ENCODE measurements at regions not wholly inside any gene's neighbourhood (a gene's known extent, or its start where the extent isn't known, plus 50 kb on each side); places are given as distances from the start of the nearest gene placed in this dataset.

DNA sequence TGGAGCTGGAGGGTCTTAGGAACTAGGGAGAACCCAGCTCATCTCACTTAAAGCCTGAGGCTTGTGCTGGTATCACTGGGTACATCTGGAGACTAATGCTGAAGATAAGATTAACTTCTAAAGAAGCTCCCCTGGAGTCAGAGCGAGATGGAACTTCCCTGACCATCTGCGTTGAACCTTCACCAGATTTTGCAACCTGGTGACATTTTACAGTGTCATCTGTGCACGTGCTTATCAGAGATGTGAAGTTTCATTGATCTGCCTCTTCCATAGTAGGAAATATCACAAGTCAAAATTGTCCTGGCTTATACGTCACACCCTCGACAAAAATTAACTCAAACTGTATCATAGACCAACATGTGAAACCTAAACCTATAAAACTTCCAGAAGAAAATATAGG is 395.5 kb downstream of the SHQ1 start:
- H3K4me2 ChIP-seq: no peak overlapping the region
- H2AFZ ChIP-seq: no peak overlapping the region
- H3K4me1 ChIP-seq (ENCODE audit: insufficient read depth): peaks cover 7% of the 10 kb centered on the region
- Mint-ChIP-seq H3K27me3 (ENCODE audit: insufficient read depth, low read depth, poor library complexity) (peaks cover 23% of the 10 kb centered on the region), H3K4me3 (no peak overlapping the region), H3K36me3 (ENCODE audit: low read depth) (no peaks in the 10 kb centered on the region; the same call in 2 of the 3 replicates), H3K27ac (no peak overlapping the region), H3K9me3 (no peaks in the 10 kb centered on the region), H3K4me1 (peaks cover 12% of the 10 kb centered on the region)
- H3K79me2 ChIP-seq (replicated peaks; ENCODE audit: insufficient read depth): no peaks in the 10 kb centered on the region
- no peaks in the 10 kb centered on the region for H3K9me2 ChIP-seq (ENCODE audit: insufficient read depth)
- ATAC-seq (no peak), DNase-seq (ENCODE audit: low spot score) (no peak)
- H4K20me1 ChIP-seq (replicated peaks; ENCODE audit: insufficient read depth): no peaks in the 10 kb centered on the region
- H3F3A ChIP-seq (replicated peaks; ENCODE audit: low read depth): peaks cover 8% of the 10 kb centered on the region; the same call in 1 of the 2 replicates
- H3K27ac ChIP-seq (ENCODE audit: low read depth): no peak overlapping the region
- H3K4me3 ChIP-seq: no peak overlapping the region
- TF ChIP-seq CREB1 (CRISPR knock-in tag; IDR thresholded peaks at IDR 0.05; ENCODE audit: low read depth): no peak
- TF ChIP-seq, protein P1, sequence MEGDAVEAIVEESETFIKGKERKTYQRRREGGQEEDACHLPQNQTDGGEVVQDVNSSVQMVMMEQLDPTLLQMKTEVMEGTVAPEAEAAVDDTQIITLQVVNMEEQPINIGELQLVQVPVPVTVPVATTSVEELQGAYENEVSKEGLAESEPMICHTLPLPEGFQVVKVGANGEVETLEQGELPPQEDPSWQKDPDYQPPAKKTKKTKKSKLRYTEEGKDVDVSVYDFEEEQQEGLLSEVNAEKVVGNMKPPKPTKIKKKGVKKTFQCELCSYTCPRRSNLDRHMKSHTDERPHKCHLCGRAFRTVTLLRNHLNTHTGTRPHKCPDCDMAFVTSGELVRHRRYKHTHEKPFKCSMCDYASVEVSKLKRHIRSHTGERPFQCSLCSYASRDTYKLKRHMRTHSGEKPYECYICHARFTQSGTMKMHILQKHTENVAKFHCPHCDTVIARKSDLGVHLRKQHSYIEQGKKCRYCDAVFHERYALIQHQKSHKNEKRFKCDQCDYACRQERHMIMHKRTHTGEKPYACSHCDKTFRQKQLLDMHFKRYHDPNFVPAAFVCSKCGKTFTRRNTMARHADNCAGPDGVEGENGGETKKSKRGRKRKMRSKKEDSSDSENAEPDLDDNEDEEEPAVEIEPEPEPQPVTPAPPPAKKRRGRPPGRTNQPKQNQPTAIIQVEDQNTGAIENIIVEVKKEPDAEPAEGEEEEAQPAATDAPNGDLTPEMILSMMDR (conservative IDR thresholded peaks at IDR 0.05; ENCODE audit: low read depth in 2 of 2): no peak
- TF ChIP-seq JUNB (IDR thresholded peaks at IDR 0.05; ENCODE audit: unreplicated experiment): no peak
- TF ChIP-seq NANOG (IDR thresholded peaks at IDR 0.05; ENCODE audit: borderline replicate concordance): no peak
- TF ChIP-seq ZNF331 (CRISPR knock-in tag; IDR thresholded peaks at IDR 0.05; ENCODE audit: low read depth): no peak
- TF ChIP-seq, protein P2, sequence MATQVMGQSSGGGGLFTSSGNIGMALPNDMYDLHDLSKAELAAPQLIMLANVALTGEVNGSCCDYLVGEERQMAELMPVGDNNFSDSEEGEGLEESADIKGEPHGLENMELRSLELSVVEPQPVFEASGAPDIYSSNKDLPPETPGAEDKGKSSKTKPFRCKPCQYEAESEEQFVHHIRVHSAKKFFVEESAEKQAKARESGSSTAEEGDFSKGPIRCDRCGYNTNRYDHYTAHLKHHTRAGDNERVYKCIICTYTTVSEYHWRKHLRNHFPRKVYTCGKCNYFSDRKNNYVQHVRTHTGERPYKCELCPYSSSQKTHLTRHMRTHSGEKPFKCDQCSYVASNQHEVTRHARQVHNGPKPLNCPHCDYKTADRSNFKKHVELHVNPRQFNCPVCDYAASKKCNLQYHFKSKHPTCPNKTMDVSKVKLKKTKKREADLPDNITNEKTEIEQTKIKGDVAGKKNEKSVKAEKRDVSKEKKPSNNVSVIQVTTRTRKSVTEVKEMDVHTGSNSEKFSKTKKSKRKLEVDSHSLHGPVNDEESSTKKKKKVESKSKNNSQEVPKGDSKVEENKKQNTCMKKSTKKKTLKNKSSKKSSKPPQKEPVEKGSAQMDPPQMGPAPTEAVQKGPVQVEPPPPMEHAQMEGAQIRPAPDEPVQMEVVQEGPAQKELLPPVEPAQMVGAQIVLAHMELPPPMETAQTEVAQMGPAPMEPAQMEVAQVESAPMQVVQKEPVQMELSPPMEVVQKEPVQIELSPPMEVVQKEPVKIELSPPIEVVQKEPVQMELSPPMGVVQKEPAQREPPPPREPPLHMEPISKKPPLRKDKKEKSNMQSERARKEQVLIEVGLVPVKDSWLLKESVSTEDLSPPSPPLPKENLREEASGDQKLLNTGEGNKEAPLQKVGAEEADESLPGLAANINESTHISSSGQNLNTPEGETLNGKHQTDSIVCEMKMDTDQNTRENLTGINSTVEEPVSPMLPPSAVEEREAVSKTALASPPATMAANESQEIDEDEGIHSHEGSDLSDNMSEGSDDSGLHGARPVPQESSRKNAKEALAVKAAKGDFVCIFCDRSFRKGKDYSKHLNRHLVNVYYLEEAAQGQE (IDR thresholded peaks at IDR 0.05; ENCODE audit: unreplicated experiment): no peak
- TF ChIP-seq, protein P3, sequence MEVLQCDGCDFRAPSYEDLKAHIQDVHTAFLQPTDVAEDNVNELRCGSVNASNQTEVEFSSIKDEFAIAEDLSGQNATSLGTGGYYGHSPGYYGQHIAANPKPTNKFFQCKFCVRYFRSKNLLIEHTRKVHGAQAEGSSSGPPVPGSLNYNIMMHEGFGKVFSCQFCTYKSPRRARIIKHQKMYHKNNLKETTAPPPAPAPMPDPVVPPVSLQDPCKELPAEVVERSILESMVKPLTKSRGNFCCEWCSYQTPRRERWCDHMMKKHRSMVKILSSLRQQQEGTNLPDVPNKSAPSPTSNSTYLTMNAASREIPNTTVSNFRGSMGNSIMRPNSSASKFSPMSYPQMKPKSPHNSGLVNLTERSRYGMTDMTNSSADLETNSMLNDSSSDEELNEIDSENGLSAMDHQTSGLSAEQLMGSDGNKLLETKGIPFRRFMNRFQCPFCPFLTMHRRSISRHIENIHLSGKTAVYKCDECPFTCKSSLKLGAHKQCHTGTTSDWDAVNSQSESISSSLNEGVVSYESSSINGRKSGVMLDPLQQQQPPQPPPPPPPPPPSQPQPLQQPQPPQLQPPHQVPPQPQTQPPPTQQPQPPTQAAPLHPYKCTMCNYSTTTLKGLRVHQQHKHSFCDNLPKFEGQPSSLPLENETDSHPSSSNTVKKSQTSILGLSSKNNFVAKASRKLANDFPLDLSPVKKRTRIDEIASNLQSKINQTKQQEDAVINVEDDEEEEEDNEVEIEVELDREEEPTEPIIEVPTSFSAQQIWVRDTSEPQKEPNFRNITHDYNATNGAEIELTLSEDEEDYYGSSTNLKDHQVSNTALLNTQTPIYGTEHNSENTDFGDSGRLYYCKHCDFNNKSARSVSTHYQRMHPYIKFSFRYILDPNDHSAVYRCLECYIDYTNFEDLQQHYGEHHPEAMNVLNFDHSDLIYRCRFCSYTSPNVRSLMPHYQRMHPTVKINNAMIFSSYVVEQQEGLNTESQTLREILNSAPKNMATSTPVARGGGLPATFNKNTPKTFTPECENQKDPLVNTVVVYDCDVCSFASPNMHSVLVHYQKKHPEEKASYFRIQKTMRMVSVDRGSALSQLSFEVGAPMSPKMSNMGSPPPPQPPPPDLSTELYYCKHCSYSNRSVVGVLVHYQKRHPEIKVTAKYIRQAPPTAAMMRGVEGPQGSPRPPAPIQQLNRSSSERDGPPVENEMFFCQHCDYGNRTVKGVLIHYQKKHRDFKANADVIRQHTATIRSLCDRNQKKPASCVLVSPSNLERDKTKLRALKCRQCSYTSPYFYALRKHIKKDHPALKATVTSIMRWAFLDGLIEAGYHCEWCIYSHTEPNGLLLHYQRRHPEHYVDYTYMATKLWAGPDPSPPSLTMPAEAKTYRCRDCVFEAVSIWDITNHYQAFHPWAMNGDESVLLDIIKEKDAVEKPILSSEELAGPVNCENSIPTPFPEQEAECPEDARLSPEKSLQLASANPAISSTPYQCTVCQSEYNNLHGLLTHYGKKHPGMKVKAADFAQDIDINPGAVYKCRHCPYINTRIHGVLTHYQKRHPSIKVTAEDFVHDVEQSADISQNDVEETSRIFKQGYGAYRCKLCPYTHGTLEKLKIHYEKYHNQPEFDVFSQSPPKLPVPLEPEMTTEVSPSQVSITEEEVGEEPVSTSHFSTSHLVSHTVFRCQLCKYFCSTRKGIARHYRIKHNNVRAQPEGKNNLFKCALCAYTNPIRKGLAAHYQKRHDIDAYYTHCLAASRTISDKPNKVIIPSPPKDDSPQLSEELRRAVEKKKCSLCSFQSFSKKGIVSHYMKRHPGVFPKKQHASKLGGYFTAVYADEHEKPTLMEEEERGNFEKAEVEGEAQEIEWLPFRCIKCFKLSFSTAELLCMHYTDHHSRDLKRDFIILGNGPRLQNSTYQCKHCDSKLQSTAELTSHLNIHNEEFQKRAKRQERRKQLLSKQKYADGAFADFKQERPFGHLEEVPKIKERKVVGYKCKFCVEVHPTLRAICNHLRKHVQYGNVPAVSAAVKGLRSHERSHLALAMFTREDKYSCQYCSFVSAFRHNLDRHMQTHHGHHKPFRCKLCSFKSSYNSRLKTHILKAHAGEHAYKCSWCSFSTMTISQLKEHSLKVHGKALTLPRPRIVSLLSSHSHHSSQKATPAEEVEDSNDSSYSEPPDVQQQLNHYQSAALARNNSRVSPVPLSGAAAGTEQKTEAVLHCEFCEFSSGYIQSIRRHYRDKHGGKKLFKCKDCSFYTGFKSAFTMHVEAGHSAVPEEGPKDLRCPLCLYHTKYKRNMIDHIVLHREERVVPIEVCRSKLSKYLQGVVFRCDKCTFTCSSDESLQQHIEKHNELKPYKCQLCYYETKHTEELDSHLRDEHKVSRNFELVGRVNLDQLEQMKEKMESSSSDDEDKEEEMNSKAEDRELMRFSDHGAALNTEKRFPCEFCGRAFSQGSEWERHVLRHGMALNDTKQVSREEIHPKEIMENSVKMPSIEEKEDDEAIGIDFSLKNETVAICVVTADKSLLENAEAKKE (CRISPR knock-in tag; IDR thresholded peaks at IDR 0.05): no peak
- TF ChIP-seq, protein P4, sequence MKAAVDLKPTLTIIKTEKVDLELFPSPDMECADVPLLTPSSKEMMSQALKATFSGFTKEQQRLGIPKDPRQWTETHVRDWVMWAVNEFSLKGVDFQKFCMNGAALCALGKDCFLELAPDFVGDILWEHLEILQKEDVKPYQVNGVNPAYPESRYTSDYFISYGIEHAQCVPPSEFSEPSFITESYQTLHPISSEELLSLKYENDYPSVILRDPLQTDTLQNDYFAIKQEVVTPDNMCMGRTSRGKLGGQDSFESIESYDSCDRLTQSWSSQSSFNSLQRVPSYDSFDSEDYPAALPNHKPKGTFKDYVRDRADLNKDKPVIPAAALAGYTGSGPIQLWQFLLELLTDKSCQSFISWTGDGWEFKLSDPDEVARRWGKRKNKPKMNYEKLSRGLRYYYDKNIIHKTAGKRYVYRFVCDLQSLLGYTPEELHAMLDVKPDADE (IDR thresholded peaks at IDR 0.05): no peak
- TF ChIP-seq EZH2 (IDR thresholded peaks at IDR 0.05; ENCODE audit: low read depth, unreplicated experiment): no peak
- TF ChIP-seq EZH2phosphoT487 (IDR thresholded peaks at IDR 0.05; ENCODE audit: unreplicated experiment): no peak
- no peak for TF ChIP-seq POLR2AphosphoS5 (IDR thresholded peaks at IDR 0.05; ENCODE audit: low read depth)
- no peaks in the 10 kb centered on the region for H3K36me3 ChIP-seq (ENCODE audit: insufficient read depth)
- H3K27me3 ChIP-seq (ENCODE audit: insufficient read depth): peaks cover 16% of the 10 kb centered on the region
